HT1080 (cell line): ENCODE measurements at regions not wholly inside any gene's neighbourhood (a gene's known extent, or its start where the extent isn't known, plus 50 kb on each side); places are given as distances from the start of the nearest gene placed in this dataset.
"Not testable (repeated sequence)": the region's sequence is repeated elsewhere in the genome, so short reads cannot be mapped to it uniquely, and the experiment has no call there.

Experiments used
- DNase-seq: peaks from one replicate; pipeline ENCODE4 v3.0.0-alpha.2; 2015; ENCODE audit warnings: low read depth

GRCh38 chr12:64552510-64552909 lies 57.8 kb upstream of the RASSF3 start:
- not testable (repeated sequence) for DNase-seq

GRCh38 chr12:64553689-64554088 lies 56.6 kb upstream of the RASSF3 start:
- not testable (repeated sequence) for DNase-seq

GRCh38 chr12:64556231-64556630 lies 54.1 kb upstream of the RASSF3 start:
- DNase-seq: no peak

GRCh38 chr12:64558754-64559153 lies 51.5 kb upstream of the RASSF3 start:
- no peak for DNase-seq

- DNase-seq: peak; percentile 93
Measured at GRCh38 chr12:64560396-64561301, 49.6 kb upstream of the RASSF3 start.
